Activated B cell treated with CpG ODN at 0.5 μM for 24 hours (primary cell): ENCODE measurements at regions not wholly inside any gene's neighbourhood (a gene's known extent, or its start where the extent isn't known, plus 50 kb on each side); places are given as distances from the start of the nearest gene placed in this dataset.

Source experiments
- ATAC-seq: fragments of 200-7000 bp; cut with Tn5 transposase; one replicate; pipeline ENCODE4 v1.10.0; 2021; ENCODE audit warnings: low read depth, mild to moderate bottlenecking, moderate library complexity
- CTCF ChIA-PET: fragments of 350-600 bp; sonication (Branson Sonifier 250); formaldehyde crosslinking; loops from one replicate; lab custom pipeline; 2021; ENCODE audit warnings: antibody characterized with exemption; lab: Charles Lee
- POLR2A ChIA-PET: fragments of 350-600 bp; sonication (Branson Sonifier 250); formaldehyde crosslinking; loops from one replicate; lab custom pipeline; 2021; ENCODE audit warnings: antibody characterized with exemption; lab: Charles Lee
- DNase-seq: peaks from one replicate; pipeline ENCODE4 v3.0.0; 2022
- H3K27ac Mint-ChIP-seq: one replicate; pipeline ENCODE4 v1.8.0; 2020; ENCODE audit warnings: mixed read lengths
- H3K27me3 Mint-ChIP-seq: one replicate; pipeline ENCODE4 v1.8.0; 2021; ENCODE audit warnings: mixed read lengths
- H3K36me3 Mint-ChIP-seq: one replicate; pipeline ENCODE4 v1.8.0; 2021; ENCODE audit warnings: low read depth, mixed read lengths
- H3K4me1 Mint-ChIP-seq: one replicate; pipeline ENCODE4 v1.8.0; 2021; ENCODE audit warnings: mixed read lengths
- H3K4me3 Mint-ChIP-seq: one replicate; pipeline ENCODE4 v1.8.0; 2020; ENCODE audit warnings: mild to moderate bottlenecking, mixed read lengths
- H3K9me3 Mint-ChIP-seq: one replicate; pipeline ENCODE4 v1.8.0; 2020; ENCODE audit warnings: mixed read lengths
- CTCF ChIP-seq: fragments of 200-600 bp; IDR thresholded peaks from one replicate; pipeline ENCODE4 v1.8.0; 2022; ENCODE audit warnings: antibody characterized with exemption, mild to moderate bottlenecking
- intact Hi-C: fragments of 100-400 bp; cut with micrococcal nuclease; formaldehyde crosslinking; loops from one replicate; pipeline ENCODE4 v1.15.1; 2024

GRCh38 chr13:33541962-33542308 lies 256.4 kb upstream of the STARD13 start:
- Mint-ChIP-seq H3K27me3 (no peaks in the 10 kb centered on the region), H3K4me3 (peak overlapping the region; percentile 96), H3K9me3 (no peaks in the 10 kb centered on the region), H3K27ac (peak overlapping the region; percentile 100), H3K36me3 (peaks cover 8% of the 10 kb centered on the region), H3K4me1 (peaks cover 48% of the 10 kb centered on the region)
- no peak for ATAC-seq
- intact Hi-C loops = loop anchor here (1.0 to 10.0 kb wide), 16 partner anchors 181 to 1695 kb away; partner anchors contain the start of genes BRCA2, FRY, N4BP2L2 and NBEA
- CTCF ChIA-PET = no interaction called here
- no peak for TF ChIP-seq CTCF
- POLR2A ChIA-PET = interaction anchor here (1.2 kb wide), 1 partner anchor 955 kb away, joined by 4 read pairs; no protein-coding TSS in a partner anchor
- no peak for DNase-seq

- POLR2A ChIA-PET = interaction anchor here (0.7 to 1.7 kb wide), 14 partner anchors 22 to 1227 kb away, joined by 3 to 14 read pairs (median 4); partner anchors contain the start of genes BRCA2, N4BP2L1, PDS5B and RFC3
- Mint-ChIP-seq H3K4me3 (peak overlapping the region; percentile 96), H3K9me3 (no peaks in the 10 kb centered on the region), H3K27me3 (no peaks in the 10 kb centered on the region), H3K27ac (peak overlapping the region; percentile 100), H3K4me1 (peaks cover 51% of the 10 kb centered on the region), H3K36me3 (peaks cover 8% of the 10 kb centered on the region)
- peak; percentile 83 for ATAC-seq
- TF ChIP-seq CTCF = no peak
- intact Hi-C loops = loop anchor here (1.0 to 10.0 kb wide), 17 partner anchors 137 to 1695 kb away; partner anchors contain the start of genes BRCA2, FRY, N4BP2L2 and NBEA
- DNase-seq = peak; percentile 98
- CTCF ChIA-PET = interaction anchor here (0.8 to 2.0 kb wide), 5 partner anchors 16 to 956 kb away, joined by 4 to 12 read pairs (median 4); partner anchors contain the start of gene PDS5B
Measured at GRCh38 chr13:33542309-33543088, 256.9 kb upstream of the STARD13 start.

- no peak for TF ChIP-seq CTCF
- H3K4me1 Mint-ChIP-seq = peaks cover 49% of the 10 kb centered on the region
- POLR2A ChIA-PET = interaction anchor here (0.6 to 1.7 kb wide), 15 partner anchors 21 to 1228 kb away, joined by 3 to 14 read pairs (median 4); partner anchors contain the start of genes BRCA2, N4BP2L1, PDS5B and RFC3
- H3K27ac Mint-ChIP-seq = peak overlapping the region; percentile 100
- H3K4me3 Mint-ChIP-seq = peak overlapping the region; percentile 96
- H3K36me3 Mint-ChIP-seq = peaks cover 8% of the 10 kb centered on the region
- no peaks in the 10 kb centered on the region for H3K9me3 Mint-ChIP-seq
- no peak for DNase-seq
- CTCF ChIA-PET = interaction anchor here (0.8 to 2.0 kb wide), 5 partner anchors 17 to 957 kb away, joined by 4 to 12 read pairs (median 4); partner anchors contain the start of gene PDS5B
- no peaks in the 10 kb centered on the region for H3K27me3 Mint-ChIP-seq
- intact Hi-C loops = loop anchor here (1.0 to 10.0 kb wide), 8 partner anchors 136 to 1696 kb away; partner anchors contain the start of genes FRY and NBEA
- ATAC-seq = peak; percentile 1
Measured at GRCh38 chr13:33543089-33543459, 257.5 kb upstream of the STARD13 start.

GRCh38 chr13:33543631-33544265 lies 258.2 kb upstream of the STARD13 start:
- Mint-ChIP-seq H3K4me1 (peaks cover 52% of the 10 kb centered on the region), H3K4me3 (peak overlapping the region; percentile 96), H3K36me3 (peaks cover 8% of the 10 kb centered on the region), H3K27ac (peak overlapping the region; percentile 100), H3K27me3 (no peaks in the 10 kb centered on the region), H3K9me3 (no peaks in the 10 kb centered on the region)
- CTCF ChIA-PET = interaction anchor here (1.0 to 2.0 kb wide), 4 partner anchors 178 to 1229 kb away, joined by 3 to 12 read pairs (median 4); partner anchors contain the start of genes BRCA2, PDS5B and ZAR1L
- POLR2A ChIA-PET = interaction anchor here (0.6 to 1.7 kb wide), 9 partner anchors 135 to 1229 kb away, joined by 3 to 14 read pairs (median 7); partner anchors contain the start of genes BRCA2, N4BP2L1, RFC3 and ZAR1L
- TF ChIP-seq CTCF = no peak
- ATAC-seq = no peak
- no peak for DNase-seq
- intact Hi-C loops = loop anchor here (1.0 to 10.0 kb wide), 8 partner anchors 136 to 1696 kb away; partner anchors contain the start of genes FRY and NBEA
